DND-41 (cell line): ENCODE measurements at regions not wholly inside any gene's neighbourhood (a gene's known extent, or its start where the extent isn't known, plus 50 kb on each side); places are given as distances from the start of the nearest gene placed in this dataset.

ENCODE experiments used
- ATAC-seq: fragments of 200-7000 bp; cut with Tn5 transposase; 3 replicates; pipeline ENCODE4 v1.9.1; 2021; ENCODE audit warnings: low read depth; ENCODE audit not compliant: insufficient read depth
- DNase-seq: peaks from one replicate; pipeline ENCODE4 v3.0.0-alpha.2; 2020
- H2AFZ ChIP-seq: 2 replicates; pipeline ENCODE4 v1.6.0; 2012; ENCODE audit warnings: low read depth, low read length
- H3K27ac ChIP-seq: 2 replicates; pipeline ENCODE4 v1.5.1; 2012; ENCODE audit warnings: low read length, inconsistent platforms
- H3K27me3 ChIP-seq: fragments of 200-600 bp; sonication (generic); 2 replicates; pipeline ENCODE4 v1.6.0; 2012; ENCODE audit warnings: low read length, mild to moderate bottlenecking, inconsistent platforms; ENCODE audit not compliant: insufficient read depth, poor library complexity
- H3K36me3 ChIP-seq: 2 replicates; pipeline ENCODE4 v1.5.1; 2012; ENCODE audit warnings: low read length, inconsistent platforms; ENCODE audit not compliant: insufficient read depth
- H3K4me1 ChIP-seq: 2 replicates; pipeline ENCODE4 v1.5.1; 2012; ENCODE audit warnings: mild to moderate bottlenecking, low read length; ENCODE audit not compliant: insufficient read depth
- H3K4me2 ChIP-seq: 2 replicates; pipeline ENCODE4 v1.6.0; 2012; ENCODE audit warnings: mild to moderate bottlenecking, moderate library complexity, low read length, inconsistent platforms; ENCODE audit not compliant: insufficient read depth
- H3K4me3 ChIP-seq, 2 experiments: fragments of 200-600 bp in 1 of 2; shearing (Covaris generic) in 1 of 2; 2 replicates each; pipeline ENCODE4 v1.5.1; 2012 to 2016; ENCODE audit warnings: inconsistent platforms in 2 of 2, low read length in 2 of 2, mild to moderate bottlenecking in 2 of 2, low read depth in 1 of 2, moderate library complexity in 1 of 2
- H3K79me2 ChIP-seq: 2 replicates; pipeline ENCODE4 v1.6.0; 2012; ENCODE audit warnings: low read length, inconsistent platforms; ENCODE audit not compliant: insufficient read depth
- H3K9ac ChIP-seq: 2 replicates; pipeline ENCODE4 v1.6.0; 2012; ENCODE audit warnings: low read depth, mild to moderate bottlenecking, inconsistent platforms, low read length, moderate library complexity
- H3K9me3 ChIP-seq: 2 replicates; pipeline ENCODE4 v1.5.1; 2012; ENCODE audit warnings: low read length, moderate library complexity, mild to moderate bottlenecking, inconsistent platforms; ENCODE audit not compliant: insufficient read depth, severe bottlenecking
- H4K20me1 ChIP-seq: 2 replicates; pipeline ENCODE4 v1.6.0; 2012; ENCODE audit warnings: low read length; ENCODE audit not compliant: insufficient read depth
- CTCF ChIP-seq: IDR thresholded peaks from 2 replicates; pipeline ENCODE4 v1.5.1; 2012; ENCODE audit warnings: borderline replicate concordance, low read length, moderate library complexity, mild to moderate bottlenecking; ENCODE audit not compliant: poor library complexity, severe bottlenecking; ENCODE audit errors: extremely low read depth
- EZH2 ChIP-seq: IDR thresholded peaks from 3 replicates; pipeline ENCODE4 v1.6.1; 2012; ENCODE audit warnings: borderline replicate concordance, low read depth, mild to moderate bottlenecking, moderate library complexity, low read length, inconsistent platforms; ENCODE audit not compliant: severe bottlenecking

DNA sequence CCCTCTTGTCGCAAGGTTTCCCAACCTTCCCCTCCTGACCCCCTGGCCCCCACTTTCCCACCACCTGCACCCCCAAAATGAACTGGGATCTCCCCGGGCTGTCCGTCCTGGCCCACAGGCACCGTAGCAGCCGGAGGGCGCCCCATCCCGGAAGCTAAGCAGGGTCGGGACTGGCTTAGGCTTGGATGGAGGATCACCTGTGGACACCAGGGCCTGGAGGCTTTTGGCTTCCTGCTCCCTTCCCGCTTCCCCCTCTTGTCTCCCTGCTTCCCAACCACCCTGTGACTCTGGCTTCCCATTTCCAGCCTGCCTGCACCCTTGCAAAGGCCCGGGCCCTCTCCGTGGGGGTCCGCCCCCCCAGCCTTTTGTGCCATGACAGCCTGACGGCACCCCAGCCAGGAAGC, 2291.3 kb downstream of the TP53TG3F start:
- H3K27me3 ChIP-seq, result no peaks in the 10 kb centered on the region
- H3K9ac ChIP-seq, result no peak overlapping the region
- H3K9me3 ChIP-seq, result peaks cover 62% of the 10 kb centered on the region
- no peak for DNase-seq
- H3K4me3 ChIP-seq, result no peak overlapping the region
- H3K79me2 ChIP-seq, result no peaks in the 10 kb centered on the region
- no peak overlapping the region for H3K4me2 ChIP-seq
- H2AFZ ChIP-seq, result no peak overlapping the region
- ATAC-seq, result no peak
- H3K27ac ChIP-seq, result no peak overlapping the region
- TF ChIP-seq EZH2, result no peak
- TF ChIP-seq CTCF, result no peak
- no peaks in the 10 kb centered on the region for H3K36me3 ChIP-seq
- no peaks in the 10 kb centered on the region for H3K4me1 ChIP-seq
- H4K20me1 ChIP-seq, result no peaks in the 10 kb centered on the region

DNA sequence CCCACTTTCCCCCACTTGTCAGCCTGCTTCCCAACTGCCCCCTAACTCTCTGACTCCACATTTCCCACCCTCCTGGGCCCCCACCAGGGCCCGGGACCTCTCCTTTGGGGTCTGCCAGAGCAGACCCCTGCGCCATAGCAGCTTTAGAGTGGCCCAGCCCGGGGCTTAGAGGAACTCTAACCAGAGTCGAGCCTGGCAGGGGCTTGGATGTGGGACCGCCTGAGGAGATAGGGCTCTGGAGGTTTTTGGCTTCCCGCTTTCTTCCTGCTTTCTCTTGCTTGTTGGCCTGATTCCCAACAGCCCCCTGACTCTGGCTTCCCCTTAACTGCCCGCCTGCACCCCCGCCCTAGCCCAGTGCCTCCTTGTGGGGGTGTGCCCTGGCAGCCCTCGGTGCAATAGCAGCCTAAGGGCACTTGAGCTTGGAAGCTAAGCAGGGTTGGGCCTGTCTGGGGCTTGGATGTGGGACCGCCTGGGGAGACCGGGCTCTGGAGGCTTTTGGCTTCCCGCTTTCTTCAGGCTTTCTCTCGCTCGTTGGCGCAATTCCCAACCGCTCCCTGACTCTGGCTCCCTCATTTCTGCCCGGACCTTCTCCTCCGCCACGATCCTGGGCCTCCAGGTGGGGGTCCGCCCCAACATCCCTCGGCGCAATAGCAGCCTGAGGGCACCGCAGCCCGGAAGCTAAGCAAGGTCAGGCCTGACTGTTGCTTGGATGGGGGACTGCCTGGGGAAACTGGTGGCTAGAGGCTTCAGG, 2292.0 kb downstream of the TP53TG3F start:
- TF ChIP-seq CTCF, result no peak
- Histone ChIP-seq H3K4me3 (no peak overlapping the region; a peak in 1 of 4 replicates), H3K27ac (no peak overlapping the region), H3K4me2 (no peak overlapping the region), H3K27me3 (no peaks in the 10 kb centered on the region), H3K4me1 (no peaks in the 10 kb centered on the region), H3K9me3 (peaks cover 58% of the 10 kb centered on the region), H4K20me1 (no peaks in the 10 kb centered on the region), H3K36me3 (no peaks in the 10 kb centered on the region), H3K79me2 (no peaks in the 10 kb centered on the region), H3K9ac (no peak overlapping the region), H2AFZ (no peak overlapping the region)
- no peak for ATAC-seq
- no peak for DNase-seq

- H3K79me2 ChIP-seq, result no peaks in the 10 kb centered on the region
- no peak overlapping the region for H3K4me2 ChIP-seq
- no peak overlapping the region for H3K27ac ChIP-seq
- no peak overlapping the region for H3K9ac ChIP-seq
- H3K36me3 ChIP-seq, result no peaks in the 10 kb centered on the region
- no peak for ATAC-seq
- no peak for TF ChIP-seq EZH2
- no peak for TF ChIP-seq CTCF
- no peaks in the 10 kb centered on the region for H3K27me3 ChIP-seq
- no peak overlapping the region for H2AFZ ChIP-seq
- peaks cover 55% of the 10 kb centered on the region for H3K9me3 ChIP-seq
- H4K20me1 ChIP-seq, result no peaks in the 10 kb centered on the region
- no peak overlapping the region for H3K4me3 ChIP-seq
- DNase-seq, result no peak
- no peaks in the 10 kb centered on the region for H3K4me1 ChIP-seq
These were observed 2292.8 kb downstream of the TP53TG3F start for GRCh38 chr16:35752012-35752772.
